NCI-H1105 (cell line): ENCODE measurements at regions not wholly inside any gene's neighbourhood (a gene's known extent, or its start where the extent isn't known, plus 50 kb on each side); places are given as distances from the start of the nearest gene placed in this dataset.

Experiments
- DNase-seq: peaks from one replicate; lab custom pipeline; 2025; lab: John Stamatoyannopoulos, UW

DNA sequence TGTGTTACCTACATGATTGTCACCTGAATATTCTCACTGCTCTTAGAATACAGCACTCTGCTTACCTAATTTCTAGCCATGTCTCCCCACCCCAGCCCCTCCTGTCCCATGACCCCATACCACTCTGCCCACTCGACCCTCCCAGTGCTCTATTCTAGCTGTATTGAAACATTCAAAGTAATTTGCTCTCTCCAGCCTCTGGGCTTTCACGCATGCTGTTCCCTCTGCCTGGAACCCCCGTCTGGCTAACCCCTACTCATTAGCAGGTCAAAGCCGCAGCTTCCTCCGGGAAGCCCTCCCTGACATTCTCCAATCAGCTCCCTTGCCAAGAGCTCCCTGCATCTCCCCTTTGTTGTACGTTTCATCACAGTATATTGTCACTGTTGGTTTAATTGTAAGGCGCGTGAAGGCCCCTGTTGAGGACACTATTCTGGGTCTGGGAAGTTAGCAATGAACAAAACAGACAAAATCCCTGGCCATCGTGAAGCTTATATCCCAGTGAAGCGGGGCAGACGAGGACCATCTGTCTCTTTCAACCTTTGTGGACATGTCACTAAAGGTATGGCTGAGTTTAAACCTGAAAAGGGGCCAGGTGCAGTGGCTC, 72.3 kb upstream of the LHX1 start:
- no peak for DNase-seq

DNA sequence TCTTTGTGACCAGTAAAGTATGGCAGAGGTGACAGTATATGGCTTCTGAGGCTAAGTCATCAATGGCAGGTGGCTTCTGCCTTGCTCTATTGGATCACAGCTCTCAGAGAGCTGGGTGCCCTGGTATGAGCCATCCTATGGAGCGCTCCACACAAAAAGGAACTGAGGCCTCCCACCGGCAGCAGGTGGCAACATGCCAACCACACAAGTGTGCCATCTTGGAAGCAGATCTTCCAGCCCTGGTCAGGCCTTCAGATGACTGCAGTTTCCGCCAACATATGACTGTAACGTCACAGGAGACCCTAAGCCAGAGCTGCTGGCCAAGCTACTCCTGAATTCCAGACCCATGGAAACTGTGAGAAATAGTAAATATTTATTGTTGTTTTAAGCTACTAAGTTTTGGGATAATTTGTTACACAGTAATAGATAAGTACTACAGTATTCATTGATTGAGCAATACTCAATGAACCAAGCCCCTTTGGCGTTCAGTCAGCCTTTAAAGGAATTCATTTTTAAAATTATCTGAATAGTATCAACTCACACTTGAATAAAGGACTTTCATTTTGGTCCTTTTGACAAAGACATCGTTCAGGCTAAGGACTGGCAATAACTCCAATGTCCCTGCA, 69.4 kb upstream of the LHX1 start:
- DNase-seq = no peak

DNA sequence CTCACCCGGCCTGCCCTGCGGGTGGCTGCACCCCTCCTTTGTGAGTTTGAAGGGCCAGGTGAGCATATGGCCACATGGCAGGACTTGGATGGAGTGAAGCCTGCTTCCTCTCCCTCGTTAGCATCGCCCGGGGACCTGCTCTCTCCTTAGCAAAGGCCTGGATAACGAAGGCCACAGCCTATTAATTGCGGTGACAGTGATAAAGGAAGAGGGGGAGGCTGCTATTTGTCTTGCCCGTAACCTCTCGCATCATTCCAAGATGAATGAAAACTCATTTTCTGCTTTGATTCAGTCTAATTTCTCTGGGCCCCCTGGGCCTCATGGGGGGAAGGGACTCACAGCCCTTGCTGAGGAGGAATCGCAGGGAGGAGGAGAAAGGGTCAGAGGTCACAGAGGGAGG, 68.5 kb upstream of the LHX1 start:
- no peak for DNase-seq

DNA sequence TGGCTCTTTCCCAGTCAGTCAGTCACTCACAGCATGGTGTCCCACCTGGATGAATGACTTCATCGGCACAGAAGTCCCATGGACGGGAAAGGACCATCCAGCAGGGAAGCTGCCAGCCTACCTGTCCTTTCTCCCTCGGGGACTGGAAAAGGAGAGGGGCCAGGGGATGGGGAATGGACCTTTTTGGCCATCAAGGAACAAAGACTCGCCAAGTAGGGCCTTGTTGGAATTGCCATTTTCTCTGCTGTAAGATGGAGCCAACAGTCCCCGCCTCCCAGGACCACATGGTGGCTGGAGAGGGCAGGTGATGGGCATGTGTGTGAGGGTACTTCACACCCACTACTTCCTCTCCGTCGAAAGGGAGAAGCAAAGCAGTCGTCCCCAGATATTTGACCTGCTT, 67.8 kb upstream of the LHX1 start:
- no peak for DNase-seq

DNA sequence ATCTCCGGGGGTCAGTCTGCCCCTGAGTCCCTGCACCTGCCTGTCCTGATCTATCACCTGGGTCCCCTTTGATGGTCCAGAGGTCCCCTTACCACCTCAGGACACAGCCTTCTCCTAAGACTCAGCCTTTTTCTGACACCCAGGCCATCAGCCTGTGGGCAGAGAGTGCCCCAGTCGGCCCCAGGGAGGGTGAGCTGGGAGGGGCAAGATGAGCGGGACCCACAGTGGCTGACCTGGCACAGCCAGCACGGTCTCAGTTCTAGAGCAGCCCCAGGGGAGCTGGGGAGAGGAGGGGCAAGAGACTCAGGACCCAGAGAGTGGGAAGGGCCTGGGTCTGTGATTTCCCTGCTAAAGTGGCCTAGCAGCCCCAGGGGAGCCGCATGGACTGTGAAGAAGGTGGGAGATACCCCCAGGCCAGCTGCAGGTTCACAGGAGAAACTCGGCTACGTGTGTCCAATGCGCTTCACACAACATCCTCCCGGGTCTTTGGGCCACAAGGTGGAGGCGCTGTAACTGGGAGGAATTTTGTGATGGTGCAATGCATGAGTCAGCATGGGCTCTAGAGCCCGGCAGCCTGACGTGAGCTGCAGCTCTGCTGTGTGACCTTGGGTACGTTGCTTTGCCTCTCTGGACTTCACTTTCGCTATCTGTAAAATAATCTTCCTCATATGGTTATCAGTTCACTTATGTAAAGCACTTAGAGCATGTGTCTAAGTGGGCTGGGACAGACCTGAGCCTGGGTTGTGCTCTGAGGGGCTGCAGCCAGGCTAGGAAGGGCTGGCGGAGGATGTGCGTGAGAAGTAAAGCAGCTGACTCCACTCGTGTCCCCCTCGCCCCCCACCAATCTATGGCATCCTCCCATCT, 67.2 kb upstream of the LHX1 start:
- no peak for DNase-seq

DNA sequence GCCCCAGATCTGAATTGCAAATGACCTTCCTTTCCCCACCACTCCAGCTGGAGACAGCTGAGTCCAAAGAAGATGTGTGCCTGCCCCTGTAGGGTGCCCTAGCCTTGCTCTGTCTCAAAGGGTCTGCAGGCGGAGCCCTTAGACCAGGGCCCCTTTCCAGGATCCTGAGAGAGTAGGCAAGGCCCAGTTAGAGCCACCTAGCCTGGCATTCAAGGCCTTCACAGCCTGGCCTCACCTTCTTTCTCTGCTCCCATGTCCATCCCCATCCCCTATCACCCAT, 66.6 kb upstream of the LHX1 start:
- no peak for DNase-seq

DNA sequence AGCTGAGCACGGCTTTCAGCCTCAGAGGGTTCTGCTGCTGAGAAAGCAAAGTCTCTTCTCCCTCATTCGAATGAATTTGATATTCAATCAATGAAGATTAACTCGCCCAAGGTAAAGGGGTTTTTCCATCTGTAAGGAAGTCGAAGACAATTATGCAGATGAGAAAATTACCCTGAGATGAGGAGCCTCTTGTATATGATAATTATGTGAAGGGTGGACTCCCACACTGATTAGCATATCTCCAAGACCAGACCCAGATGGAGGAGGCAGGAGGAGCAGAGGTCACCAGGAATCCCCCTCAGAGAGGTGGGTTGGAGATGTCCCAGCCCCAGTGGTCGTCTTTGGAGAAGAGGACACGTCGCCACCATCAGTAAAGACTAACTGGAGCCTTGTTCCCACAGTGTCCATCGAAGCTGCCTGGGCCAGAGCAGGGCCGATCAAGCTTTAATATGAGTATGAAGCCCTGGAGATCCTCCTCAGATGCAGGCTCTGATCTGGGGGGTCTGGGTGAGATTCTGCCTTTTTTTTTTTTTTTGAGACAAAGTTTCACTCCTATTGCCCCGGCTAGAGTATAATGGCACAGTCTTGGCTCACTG, 61.5 kb upstream of the LHX1 start:
- no peak for DNase-seq

DNA sequence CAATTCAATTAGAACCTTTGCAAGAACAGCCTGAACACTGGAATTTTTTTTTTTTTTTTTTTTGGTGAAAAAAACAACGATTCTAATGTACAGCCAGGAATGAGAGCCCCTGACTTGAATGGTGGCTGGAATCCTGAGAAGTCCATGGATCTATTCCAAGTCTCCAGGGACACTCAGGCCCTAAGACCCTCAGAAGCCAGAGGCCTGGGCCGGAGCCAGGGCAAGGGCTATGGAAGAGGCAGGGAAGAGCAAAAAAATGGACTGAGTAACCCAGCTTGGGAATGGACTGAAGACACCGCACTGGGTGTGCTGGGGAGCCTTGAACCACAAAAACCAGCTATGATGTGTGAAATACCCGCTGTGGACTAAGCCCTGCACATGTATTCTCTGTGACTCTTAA, 60.3 kb upstream of the LHX1 start:
- no peak for DNase-seq

DNA sequence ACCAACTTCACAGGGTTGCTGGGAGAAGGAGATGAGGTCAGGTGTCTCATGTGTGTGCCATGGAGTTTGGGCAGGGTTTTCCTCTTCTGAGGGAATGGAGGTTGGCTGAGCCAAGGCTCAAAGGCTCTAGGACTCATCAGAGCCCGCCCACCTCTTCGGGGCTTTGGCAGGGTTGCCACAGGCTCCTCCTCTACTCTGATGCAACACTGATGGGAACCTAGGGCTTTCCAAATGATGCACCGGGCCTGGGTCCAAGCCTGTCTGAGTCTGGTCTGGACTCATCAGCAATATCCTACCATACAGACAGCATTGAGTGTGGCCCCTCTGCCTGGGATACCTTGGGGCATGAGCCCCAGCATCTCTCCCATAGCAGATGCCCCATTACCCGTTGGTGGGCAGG, 59.5 kb upstream of the LHX1 start:
- DNase-seq = no peak

DNA sequence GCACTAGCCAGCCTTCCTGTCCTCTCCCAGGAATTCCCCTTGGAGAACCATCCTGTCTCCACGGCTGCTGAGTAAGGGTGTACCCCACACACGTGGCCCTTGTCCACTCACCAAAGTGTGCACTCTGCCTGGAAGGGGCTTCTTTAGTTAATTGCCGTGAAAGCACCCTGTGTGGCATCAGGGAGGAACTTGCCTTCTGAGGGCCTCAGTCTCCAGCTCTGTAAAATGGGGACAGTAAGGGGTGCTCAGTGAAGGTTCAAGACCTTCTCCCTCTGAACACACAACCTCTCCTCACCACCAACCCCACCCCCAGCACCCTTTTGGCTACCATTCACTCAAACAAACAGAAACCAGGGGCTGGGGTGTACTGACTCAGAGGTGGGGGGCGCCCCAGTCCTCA, 59.1 kb upstream of the LHX1 start:
- no peak for DNase-seq

DNA sequence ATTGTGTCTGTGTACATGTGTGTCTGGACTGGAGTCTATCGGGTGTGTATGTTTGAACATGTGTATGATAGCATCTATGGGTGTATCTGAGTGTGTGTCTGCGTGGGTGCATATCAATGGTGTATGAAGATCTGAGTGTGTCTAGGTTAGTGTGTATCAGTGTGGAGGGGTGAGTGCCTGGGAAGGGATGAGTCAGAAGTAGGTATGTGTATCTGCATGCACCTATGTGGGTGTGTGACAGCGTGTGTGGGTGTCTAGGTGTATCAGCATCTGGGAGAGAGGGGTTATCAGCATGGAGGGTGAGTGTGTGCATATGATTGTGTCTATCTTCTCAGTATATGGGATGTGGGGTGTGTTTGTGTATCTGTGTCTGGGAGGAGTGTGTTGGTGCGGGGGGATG, 58.2 kb upstream of the LHX1 start:
- no peak for DNase-seq

DNA sequence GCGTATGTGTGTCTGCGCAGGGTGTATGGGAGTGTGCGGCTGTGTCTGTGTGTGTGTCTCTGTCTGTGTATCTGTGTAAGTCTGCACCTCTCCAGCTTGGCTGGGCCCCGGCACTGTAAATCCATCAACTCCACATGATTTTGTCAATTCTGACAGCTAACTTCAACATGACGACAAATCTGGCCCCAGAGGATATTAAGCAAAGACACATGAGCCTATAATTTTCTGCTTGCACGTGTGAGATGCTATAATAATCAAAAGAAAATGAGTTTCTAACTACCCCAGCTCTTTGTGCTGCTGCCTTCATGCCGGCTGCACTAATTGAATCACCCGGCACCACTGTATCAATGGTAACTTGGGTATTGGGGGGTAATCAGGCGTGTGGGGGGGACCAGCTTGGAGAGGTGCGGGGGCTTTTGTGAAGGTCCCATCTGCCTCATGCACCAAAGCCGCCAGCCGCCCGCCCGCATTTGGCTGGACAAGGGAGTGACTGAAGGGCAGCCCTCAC, 57.6 kb upstream of the LHX1 start:
- DNase-seq = no peak

DNA sequence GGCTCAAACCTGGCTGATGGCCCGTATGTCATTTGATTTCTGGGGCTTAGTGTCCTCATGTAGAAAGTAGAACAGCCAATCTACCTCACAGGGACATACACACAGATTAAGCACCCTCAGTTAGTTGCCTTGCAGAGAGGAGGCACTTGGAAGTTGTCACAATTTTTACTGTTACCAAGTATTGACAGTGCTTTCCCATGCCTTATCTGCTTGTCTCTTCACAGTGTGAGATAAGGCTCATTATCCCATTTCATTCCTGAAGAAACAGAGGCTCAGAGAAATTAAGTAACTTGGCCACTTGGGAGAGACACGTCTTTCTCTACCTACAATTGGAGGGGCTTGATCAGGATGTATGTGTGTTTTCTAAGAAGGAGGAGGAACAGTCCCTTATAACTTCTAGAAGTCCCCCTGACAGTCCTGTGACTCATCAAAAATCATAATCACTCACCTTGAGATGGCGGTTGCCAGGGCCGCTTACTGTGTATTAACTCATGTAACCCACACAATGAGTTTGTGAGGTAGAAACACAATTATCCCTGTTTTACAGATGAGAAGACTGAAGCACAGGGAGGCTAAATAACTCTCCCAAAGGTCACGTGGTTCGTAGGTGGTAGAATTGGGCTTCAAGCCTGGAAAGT, 56.9 kb upstream of the LHX1 start:
- DNase-seq = no peak

DNA sequence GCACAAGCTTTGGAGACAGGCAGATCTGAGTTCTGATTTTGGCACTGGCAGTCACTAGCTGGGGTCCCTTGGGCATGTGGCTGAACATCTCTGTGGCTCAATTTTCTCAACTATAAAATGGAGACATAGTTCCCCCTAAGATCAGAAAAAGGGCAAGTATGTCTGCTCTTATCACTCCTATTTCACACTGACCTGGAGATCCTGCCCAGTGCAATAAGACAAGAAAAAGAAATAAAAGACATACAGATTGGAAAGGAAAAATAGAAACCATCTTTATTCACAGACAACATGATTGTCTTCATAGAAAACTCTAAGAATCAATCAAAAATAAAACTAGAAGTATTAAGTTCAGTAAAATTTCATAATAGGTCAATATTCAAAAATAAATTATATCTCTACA, 56.0 kb upstream of the LHX1 start:
- no peak for DNase-seq

DNA sequence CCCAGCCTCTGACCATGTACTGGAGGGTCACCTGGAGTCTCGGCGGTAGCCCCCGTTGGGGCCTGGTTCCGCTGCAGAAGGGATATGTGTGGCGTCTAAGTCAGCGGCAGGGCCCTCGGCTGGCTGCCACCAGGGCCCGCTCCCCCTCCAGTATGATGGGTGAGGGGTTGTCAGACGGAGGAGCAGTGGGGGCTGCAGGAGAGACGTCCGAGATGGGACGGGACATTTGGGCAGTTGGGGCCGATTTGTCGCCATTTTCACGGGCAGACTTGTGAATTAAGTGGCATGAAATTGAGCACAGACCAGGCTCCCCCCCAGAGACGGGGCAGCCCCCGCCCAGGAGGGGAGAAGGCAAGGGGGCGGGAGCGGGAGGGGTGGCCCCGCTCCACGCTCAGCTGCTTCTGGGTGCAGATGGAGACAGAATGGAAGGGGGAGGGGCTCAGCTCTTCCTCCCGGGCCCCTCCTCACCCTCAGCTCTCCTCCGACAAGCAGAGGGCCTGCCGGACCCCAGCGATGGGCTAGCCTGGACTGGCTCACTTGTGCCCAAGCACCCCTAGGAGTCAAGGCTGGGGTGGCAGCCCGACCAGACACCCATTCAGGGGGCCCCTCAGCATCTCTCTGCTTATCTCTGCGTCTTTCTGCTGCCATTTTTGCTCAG, 52.7 kb upstream of the LHX1 start:
- DNase-seq = no peak

DNA sequence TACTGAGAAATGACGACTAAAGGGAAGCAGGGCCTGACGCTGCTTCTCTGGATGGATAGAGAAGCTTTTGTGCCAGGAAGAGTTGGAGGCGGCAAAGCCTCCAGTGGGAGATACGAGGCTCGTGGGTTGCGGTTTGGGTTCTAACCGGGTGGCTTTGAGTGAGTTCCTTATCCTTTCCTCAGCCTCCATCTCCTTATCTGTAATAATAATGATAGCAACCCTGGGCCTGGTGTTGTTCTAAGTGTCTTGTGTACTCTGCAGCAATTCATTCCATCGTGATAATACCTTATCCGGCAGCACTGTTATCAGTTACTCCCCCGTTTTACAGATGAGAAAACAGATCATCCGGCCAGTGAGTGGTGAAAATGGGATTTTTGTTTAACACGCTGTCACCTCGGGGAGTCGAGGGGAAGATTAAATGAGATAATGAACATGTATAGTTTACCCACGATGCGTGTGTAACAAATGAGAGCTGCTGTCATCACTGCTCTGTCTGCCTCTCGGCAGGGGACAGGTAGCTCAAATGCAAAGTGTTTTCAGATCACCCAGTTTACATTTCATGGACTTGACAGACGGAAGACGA, 52.0 kb upstream of the LHX1 start:
- DNase-seq = no peak

DNA sequence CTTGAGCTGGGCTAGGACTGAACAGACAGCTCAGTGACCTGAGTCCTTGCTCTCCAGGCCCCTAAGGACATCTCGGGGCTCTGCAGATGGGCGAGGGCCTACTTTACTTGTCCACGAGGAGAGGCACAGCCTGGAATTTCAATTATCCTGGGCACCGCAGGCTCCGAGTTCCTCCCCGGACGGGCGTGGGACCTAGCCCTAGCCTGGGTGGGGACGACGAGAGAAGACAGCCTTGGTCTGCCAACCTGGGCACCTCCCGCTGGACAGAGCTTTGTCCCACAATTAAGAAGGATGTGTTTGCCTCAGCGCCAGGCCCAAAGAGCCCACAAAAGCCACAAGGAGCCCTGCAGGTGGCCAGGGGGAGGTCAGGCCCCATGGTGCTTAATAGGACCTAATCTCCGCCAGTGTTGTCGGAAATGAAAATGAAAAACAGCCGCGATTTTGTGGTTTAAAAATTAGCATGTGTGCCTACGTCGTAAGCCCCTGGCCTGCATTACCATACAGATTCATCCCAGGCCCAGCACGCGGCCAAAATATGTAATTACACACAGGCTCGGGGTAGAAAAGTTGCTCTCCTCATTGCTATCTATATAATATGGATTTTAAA, 51.4 kb upstream of the LHX1 start:
- no peak for DNase-seq
